HG03520 (cell line): ENCODE measurements at regions not wholly inside any gene's neighbourhood (a gene's known extent, or its start where the extent isn't known, plus 50 kb on each side); places are given as distances from the start of the nearest gene placed in this dataset.
"Not testable (repeated sequence)": the region's sequence is repeated elsewhere in the genome, so short reads cannot be mapped to it uniquely, and the experiment has no call there.

ENCODE experiments used
- ATAC-seq: cut with Tn5 transposase; IDR thresholded peaks from one replicate; pipeline ENCODE4 v1.9.1; 2021; ENCODE audit warnings: mild to moderate bottlenecking, moderate library complexity; ENCODE audit not compliant: unreplicated experiment

DNA sequence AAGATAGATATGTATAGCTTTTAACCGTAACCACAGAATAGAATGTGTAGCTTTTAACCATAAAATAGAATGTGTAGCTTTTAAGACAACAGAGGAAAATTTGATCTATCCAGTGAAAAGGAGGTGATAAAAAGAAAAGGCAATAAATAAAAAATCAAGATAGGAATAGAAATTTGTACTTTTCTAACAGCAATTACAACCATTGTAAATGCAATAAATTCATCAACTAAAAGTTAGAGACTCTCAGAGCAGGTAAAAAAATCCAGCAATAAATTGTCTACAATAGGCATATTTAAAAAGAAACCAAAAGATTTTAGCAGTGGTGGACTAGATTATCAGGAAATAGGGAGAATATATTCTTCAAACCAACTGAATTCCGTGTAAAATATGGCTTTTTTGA, 63.8 kb upstream of the ABHD2 start:
- ATAC-seq = no peak

DNA sequence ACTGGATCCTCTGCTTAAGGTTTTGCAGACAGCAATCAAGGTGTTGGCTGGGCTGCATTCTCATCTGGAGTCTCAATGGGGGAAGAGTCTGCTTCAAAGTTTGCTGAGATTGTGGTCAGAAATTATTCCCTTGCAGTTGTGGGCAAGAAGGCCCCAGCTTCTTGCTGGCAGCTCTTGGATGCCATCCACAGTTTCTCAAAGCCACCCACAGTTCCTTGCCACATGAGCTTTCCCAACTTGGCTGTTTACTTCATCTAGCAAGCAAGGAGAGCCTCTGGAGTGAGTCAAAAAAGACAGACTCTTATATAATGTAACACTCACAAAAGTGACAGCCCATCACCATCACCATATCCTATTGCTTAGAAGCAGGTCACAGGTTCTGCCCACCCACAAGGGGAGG, 62.1 kb upstream of the ABHD2 start:
- ATAC-seq = no peak

DNA sequence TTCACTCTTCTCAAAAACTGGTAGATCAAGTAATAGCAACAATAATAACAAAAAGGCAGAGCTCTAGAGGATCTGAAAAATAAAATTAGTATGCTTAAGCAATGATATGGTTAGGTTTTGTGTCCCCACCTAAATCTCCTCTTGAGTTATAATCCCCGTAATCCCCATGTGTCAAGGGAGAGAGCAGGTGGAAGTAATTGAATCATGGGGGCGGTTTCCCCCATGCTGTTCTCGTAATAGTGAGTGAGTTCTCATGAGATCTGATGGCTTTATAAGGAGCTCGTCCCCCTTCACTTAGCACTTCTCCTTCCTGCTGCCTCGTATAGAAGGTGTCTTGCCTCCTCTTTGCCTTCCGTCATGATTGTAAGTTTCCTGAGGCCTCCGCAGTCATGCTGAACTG, 60.2 kb upstream of the ABHD2 start:
- ATAC-seq = no peak

DNA sequence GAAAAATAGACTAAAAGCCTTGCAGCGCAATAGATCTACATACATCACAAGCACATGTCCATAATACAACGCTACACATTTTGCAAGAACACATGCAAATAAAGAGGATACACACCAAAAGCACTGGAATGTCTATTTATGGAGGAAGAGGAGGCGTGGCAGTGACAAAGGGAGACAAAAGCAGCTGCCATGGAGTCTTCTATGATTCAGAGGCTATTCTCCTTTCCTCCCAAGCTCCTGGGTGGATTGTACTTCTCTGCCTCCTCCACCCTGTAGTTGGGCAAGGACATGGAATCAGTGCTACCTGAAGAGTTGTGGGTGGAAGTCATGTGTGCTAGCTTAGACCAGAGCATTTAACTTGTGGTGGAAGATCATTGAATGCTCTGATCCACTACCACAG, 57.9 kb upstream of the ABHD2 start:
- ATAC-seq = no peak

DNA sequence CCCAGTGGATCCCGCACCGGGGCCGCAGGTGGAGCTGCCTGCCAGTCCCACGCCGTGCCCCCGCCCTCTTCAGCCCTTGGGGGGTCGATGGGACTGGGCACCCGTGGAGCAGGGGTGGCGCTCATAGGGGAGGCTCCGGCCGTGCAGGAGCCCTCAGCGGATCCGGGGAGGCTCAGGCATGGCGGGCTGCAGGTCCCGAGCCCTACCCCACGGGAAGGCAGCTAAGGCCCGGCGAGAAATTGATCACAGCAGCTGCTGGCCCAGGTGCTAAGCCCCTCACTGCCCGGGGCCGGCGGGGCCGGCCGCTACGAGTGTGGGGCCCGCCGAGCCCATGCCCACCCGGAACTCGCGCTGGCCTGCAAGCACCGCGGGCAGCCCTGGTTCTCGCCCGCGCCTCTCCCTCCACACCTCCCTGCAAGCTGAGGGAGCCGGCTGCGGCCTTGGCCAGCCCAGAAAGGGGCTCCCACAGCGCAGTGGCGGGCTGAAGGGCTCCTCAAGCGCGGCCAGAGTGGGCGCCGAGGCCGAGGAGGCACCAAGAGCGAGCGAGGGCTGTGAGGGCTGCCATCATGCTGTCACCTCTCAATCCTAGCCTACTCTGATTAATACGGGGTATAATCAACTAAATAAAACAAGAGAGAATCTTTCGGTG, 56.5 kb upstream of the ABHD2 start:
- not testable (repeated sequence) for ATAC-seq

DNA sequence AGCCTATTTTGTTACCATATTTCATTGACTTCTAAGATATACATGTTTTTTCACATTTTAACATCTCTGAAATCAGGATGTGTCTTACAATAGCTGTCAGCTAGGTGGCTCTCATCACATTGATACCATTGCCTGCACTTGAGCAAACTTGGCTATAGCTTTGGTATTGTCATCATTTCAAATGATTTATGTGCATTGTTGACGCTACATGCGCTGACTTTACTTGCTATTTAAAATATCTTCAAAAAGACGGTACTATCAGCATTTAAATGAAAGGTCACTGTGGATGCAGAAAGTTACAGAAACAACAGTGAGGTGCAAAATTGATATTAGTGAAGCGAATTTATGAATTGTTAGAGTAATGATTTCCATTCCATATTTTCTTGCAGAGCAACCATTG, 54.0 kb upstream of the ABHD2 start:
- no peak for ATAC-seq

DNA sequence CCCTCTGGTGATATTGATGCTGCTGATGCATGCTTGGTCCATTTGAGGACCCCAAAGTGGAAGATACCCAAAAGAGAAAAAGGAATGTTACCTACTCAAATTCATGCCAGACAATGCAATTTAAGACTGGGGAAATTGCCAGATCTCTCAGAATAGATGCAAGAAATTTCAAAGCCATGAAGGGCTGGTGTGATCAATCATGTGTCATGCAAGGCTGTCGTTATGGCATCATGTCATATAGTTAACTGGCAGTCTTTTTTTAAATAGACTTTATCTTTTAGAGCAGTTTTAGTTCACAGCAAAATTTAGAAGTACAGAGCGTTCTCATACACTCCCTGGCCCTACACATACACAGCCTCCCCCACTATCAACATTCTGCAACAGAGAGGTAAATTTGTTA, 53.1 kb upstream of the ABHD2 start:
- ATAC-seq = no peak

DNA sequence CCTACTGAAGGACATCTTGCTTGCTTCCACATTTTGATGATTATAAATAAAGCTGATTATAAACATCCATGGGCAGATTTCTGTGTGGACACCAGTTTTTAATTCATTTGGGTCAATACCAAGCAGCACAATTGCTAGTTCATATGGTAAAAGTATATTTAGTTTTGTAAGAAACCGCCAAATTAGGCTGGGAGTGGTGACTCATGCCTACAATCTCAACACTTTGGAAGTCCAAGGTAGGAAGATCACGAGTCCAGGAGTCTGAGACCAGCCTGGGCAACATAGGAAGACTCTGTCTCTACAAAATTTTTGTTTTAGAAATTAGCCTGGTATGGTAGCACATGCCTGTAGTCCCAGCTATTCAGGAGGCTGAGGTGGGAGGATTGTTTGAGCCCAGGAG, 52.6 kb upstream of the ABHD2 start:
- no peak for ATAC-seq

DNA sequence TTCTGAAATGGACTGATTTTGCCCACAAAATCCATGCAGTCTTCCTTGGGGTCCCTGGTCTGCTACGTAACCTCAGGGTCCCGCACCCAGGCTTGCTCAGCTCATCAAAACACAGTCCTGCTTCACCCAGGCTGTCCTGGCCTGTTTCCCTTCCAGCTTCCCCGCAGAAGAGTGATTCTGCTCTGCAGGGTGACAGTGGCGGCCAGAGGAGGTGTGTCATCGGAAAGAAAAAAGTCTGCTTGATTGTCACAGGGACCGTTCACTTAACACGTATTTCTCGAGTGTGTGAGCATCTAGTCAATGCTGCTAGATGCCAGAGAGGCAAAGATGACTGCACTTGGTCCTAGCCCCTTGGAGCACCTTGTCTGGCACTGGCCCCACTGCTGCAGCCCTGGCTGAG, 50.1 kb upstream of the ABHD2 start:
- no peak for ATAC-seq
